GM10248 (cell line): ENCODE measurements at regions not wholly inside any gene's neighbourhood (a gene's known extent, or its start where the extent isn't known, plus 50 kb on each side); places are given as distances from the start of the nearest gene placed in this dataset.

Source experiments
- CTCF ChIA-PET: fragments of 300-600 bp; sonication (Branson Sonifier 250); formaldehyde crosslinking; extraction: SDS; loops from one replicate; lab custom pipeline; 2021; ENCODE audit warnings: antibody characterized with exemption; lab: Yijun Ruan, JAX
- POLR2A ChIA-PET: fragments of 350-650 bp; sonication (Branson Sonifier 250); formaldehyde crosslinking; extraction: SDS; loops from one replicate; lab custom pipeline; 2020; ENCODE audit warnings: antibody characterized with exemption; lab: Yijun Ruan, JAX
- DNase-seq: peaks from one replicate; pipeline ENCODE4 v3.0.0; 2012; ENCODE audit errors: extremely low spot score
- CTCF ChIP-seq: IDR thresholded peaks from 2 replicates; pipeline ENCODE4 v1.5.1; 2012; ENCODE audit warnings: mild to moderate bottlenecking, low read depth; ENCODE audit errors: extremely low read depth, missing control alignments, control extremely low read depth

DNA sequence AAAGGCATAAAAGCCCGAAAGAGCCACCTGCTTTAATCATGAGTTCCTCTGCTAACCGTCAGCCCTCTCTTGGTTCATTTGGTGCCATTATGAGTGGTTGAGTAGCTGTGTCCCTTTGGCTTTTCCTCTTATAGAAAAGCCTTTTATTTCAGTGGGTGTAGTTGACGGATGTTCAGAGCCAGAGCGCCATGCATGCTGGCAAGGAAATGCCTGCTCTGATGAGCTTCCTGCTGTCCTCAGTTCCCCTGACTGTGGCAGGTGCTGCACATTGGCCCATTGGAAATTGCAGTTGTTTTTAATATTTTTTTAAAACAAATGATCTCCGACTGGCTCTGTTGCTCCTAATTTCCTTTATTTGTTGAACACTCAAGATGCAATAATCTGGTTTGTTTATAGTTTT lies 77.3 kb upstream of the LIMCH1 start:
- CTCF ChIA-PET, result no interaction called here
- DNase-seq, result no peak

DNA sequence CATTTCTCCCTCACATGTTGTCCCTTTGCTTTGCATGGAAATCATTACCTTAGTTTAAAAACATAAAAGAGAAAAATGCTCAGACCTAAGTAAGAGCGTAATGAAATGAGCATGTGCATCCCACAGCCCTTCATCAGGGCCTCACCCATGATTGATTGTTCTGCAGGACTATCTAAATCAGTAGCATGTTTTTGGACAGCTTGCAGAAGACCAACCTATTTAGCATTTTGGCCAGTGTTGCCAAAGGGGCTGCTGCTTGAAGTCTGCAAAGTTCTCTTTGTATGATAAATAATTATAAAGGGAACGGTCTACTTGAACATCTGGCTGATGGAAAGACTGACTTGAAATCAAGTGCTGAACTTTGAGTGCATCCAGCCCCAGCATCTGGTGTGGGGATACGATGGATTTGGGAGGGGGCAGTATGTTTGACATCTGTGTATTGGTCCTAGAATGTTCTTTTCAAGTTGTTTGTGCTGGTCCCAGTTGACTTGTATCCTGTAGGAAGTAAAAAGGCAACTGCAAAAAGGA lies 76.1 kb upstream of the LIMCH1 start:
- no peak for TF ChIP-seq CTCF
- ChIA-PET POLR2A (no interaction called here), CTCF (no interaction called here)
- DNase-seq, result no peak

More for the DNA sequence above, 77.3 kb upstream of the LIMCH1 start:
- POLR2A ChIA-PET, result no interaction called here
- TF ChIP-seq CTCF, result no peak

- ChIA-PET POLR2A (no interaction called here), CTCF (no interaction called here)
- DNase-seq, result no peak
- TF ChIP-seq CTCF, result no peak
Observed at GRCh38 chr4:41465146-41465761, 72.7 kb upstream of the LIMCH1 start.

DNA sequence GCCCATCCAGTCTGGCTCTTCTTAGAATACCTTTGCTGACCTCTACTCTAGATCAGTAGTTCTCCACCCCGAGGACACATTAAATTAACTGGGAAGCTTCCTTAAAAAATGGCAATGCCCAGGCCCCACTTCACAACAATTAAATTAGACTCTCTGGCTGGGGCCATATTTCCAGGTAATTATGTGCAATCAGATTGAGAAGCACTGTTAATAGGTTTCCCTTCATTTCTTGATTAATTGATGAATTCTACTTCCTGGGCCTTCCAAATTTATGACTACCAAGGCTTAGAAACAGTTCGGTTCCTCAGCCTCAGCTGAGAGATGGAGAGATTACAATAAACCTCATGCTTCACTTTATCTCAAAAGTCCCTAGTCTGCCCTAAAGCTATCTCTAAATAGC lies 71.7 kb upstream of the LIMCH1 start:
- POLR2A ChIA-PET, result interaction anchor here (0.7 kb wide), 1 partner anchor 1263 kb away, joined by 3 read pairs; no protein-coding TSS in a partner anchor
- no peak for DNase-seq
- CTCF ChIA-PET, result no interaction called here
- TF ChIP-seq CTCF, result no peak

DNA sequence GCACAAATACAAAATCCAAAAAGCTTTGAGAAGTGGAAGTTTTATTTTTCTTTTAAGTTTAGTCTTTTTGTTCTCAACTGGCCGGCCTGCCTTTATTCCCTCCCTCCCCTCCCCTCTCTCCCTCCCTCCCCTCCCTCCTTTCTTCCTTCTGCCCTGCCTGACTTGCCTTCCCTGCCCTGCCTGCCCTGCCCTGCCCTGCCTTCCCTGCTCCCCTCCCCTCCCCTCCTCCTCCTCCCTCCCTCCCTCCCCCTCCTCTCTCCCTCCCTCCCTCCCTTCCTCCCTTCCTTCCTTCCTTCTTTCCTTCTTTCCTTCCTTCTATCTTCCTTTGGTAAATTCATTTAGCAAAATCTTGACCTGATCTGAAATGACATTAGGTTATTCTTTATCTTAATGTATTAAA lies 69.8 kb upstream of the LIMCH1 start:
- ChIA-PET CTCF (no interaction called here), POLR2A (no interaction called here)
- DNase-seq, result no peak
- TF ChIP-seq CTCF, result no peak

GRCh38 chr4:41471126-41472071 lies 66.6 kb upstream of the LIMCH1 start:
- POLR2A ChIA-PET, result no interaction called here
- TF ChIP-seq CTCF, result no peak
- CTCF ChIA-PET, result interaction anchor here (1.1 to 1.2 kb wide), 2 partner anchors 9 to 23 kb away, joined by 3 to 4 read pairs; no protein-coding TSS in a partner anchor
- no peak for DNase-seq
